ENCODE measurements at regions not wholly inside any gene's neighbourhood (a gene's known extent, or its start where the extent isn't known, plus 50 kb on each side); places are given as distances from the start of the nearest gene placed in this dataset.
"Not testable (repeated sequence)": the region's sequence is repeated elsewhere in the genome, so short reads cannot be mapped to it uniquely, and the experiment has no call there.

- no peak overlapping the region for H3K27ac ChIP-seq
- H3K27me3 ChIP-seq, result no peaks in the 10 kb centered on the region
- H3K36me3 ChIP-seq, result no peaks in the 10 kb centered on the region
- no peak for TF ChIP-seq Cebpa-rat (IDR thresholded peaks at IDR 0.05)
- no peak overlapping the region for H3K9ac ChIP-seq
- peaks cover 0 to 13% (median 0%) of the 10 kb centered on the region in 11 experiments; a peak in 6 of 22 replicates for H3K9me3 ChIP-seq (replicated peaks in 1 of 11)
- no peak overlapping the region for H3K4me2 ChIP-seq
- peaks cover 0 to 21% (median 3%) of the 10 kb centered on the region in 10 experiments; a peak in 9 of 20 replicates for H3K4me1 ChIP-seq
- no peak overlapping the region for H3K4me3 ChIP-seq
- H4K20me1 ChIP-seq, result no peaks in the 10 kb centered on the region
Observed at GRCh38 chr9:108265065-108265464, 590.7 kb downstream of the ACTL7B start.

GRCh38 chr9:108264093-108264492 lies 591.7 kb downstream of the ACTL7B start:
- TF ChIP-seq Cebpa-rat (IDR thresholded peaks at IDR 0.05), result no peak
- Histone ChIP-seq H3K27me3 (no peaks in the 10 kb centered on the region), H3K36me3 (no peaks in the 10 kb centered on the region), H3K9ac (no peak overlapping the region), H3K27ac (no peak overlapping the region), H3K4me2 (no peak overlapping the region), H3K9me3 (replicated peaks in 1 of 11) (peaks cover 0 to 13% (median 0%) of the 10 kb centered on the region in 11 experiments; a peak in 6 of 22 replicates), H4K20me1 (no peaks in the 10 kb centered on the region), H3K4me1 (peaks cover 0 to 12% (median under 1%) of the 10 kb centered on the region in 10 experiments; a peak in 9 of 20 replicates), H3K4me3 (no peak overlapping the region)

- no peaks in the 10 kb centered on the region for H3K36me3 ChIP-seq
- no peak overlapping the region for H3K4me2 ChIP-seq
Observed at GRCh38 chr9:108262836-108263235, 593.0 kb downstream of the ACTL7B start.

GRCh38 chr9:108259917-108260675 lies 595.7 kb downstream of the ACTL7B start:
- Histone ChIP-seq H3K4me1 (no peaks in the 10 kb centered on the region), H3K9ac (no peak overlapping the region), H3K27me3 (no peaks in the 10 kb centered on the region), H3K27ac (no peak overlapping the region), H3K9me3 (replicated peaks in 1 of 11) (no peaks in the 10 kb centered on the region), H3K4me2 (no peak overlapping the region), H4K20me1 (no peaks in the 10 kb centered on the region), H3K4me3 (no peak overlapping the region), H3K36me3 (no peaks in the 10 kb centered on the region)
- TF ChIP-seq Cebpa-rat (IDR thresholded peaks at IDR 0.05), result no peak

More at GRCh38 chr9:108262836-108263235, 593.0 kb downstream of the ACTL7B start:
- H3K27me3 ChIP-seq, result no peaks in the 10 kb centered on the region
- no peak for TF ChIP-seq Cebpa-rat (IDR thresholded peaks at IDR 0.05)
- no peak overlapping the region for H3K4me3 ChIP-seq
- H3K9ac ChIP-seq, result no peak overlapping the region
- H3K4me1 ChIP-seq, result no peaks in the 10 kb centered on the region
- no peaks in the 10 kb centered on the region for H4K20me1 ChIP-seq
- H3K9me3 ChIP-seq (replicated peaks in 1 of 11), result peaks cover 0 to 13% (median 0%) of the 10 kb centered on the region in 11 experiments; a peak in 6 of 22 replicates
- H3K27ac ChIP-seq, result no peak overlapping the region

- H3K27me3 ChIP-seq, result no peaks in the 10 kb centered on the region
- no peak overlapping the region for H3K9ac ChIP-seq
- no peaks in the 10 kb centered on the region for H4K20me1 ChIP-seq
- H3K27ac ChIP-seq, result no peak overlapping the region
- H3K4me3 ChIP-seq, result no peak overlapping the region
- no peak overlapping the region for H3K4me2 ChIP-seq
- H3K9me3 ChIP-seq (replicated peaks in 1 of 11), result no peaks in the 10 kb centered on the region
- H3K36me3 ChIP-seq, result no peaks in the 10 kb centered on the region
- no peak for TF ChIP-seq Cebpa-rat (IDR thresholded peaks at IDR 0.05)
- H3K4me1 ChIP-seq, result no peaks in the 10 kb centered on the region
Observed at GRCh38 chr9:108258640-108259039, 597.1 kb downstream of the ACTL7B start.

GRCh38 chr9:108257382-108257781 lies 598.4 kb downstream of the ACTL7B start:
- TF ChIP-seq Cebpa-rat (IDR thresholded peaks at IDR 0.05), result no peak
- Histone ChIP-seq H3K27me3 (no peaks in the 10 kb centered on the region), H3K9ac (no peak overlapping the region), H3K36me3 (no peaks in the 10 kb centered on the region), H4K20me1 (no peaks in the 10 kb centered on the region), H3K4me2 (no peak overlapping the region), H3K4me1 (no peaks in the 10 kb centered on the region), H3K27ac (no peak overlapping the region), H3K9me3 (replicated peaks in 1 of 11) (no peaks in the 10 kb centered on the region), H3K4me3 (no peak overlapping the region)

- no peaks in the 10 kb centered on the region for H3K27me3 ChIP-seq
- no peaks in the 10 kb centered on the region for H3K4me1 ChIP-seq
- no peaks in the 10 kb centered on the region for H3K36me3 ChIP-seq
- H3K4me3 ChIP-seq, result no peak overlapping the region
- no peak overlapping the region for H3K9ac ChIP-seq
- TF ChIP-seq Cebpa-rat (IDR thresholded peaks at IDR 0.05), result no peak
- no peak overlapping the region for H3K4me2 ChIP-seq
- no peaks in the 10 kb centered on the region for H4K20me1 ChIP-seq
- H3K27ac ChIP-seq, result no peak overlapping the region
- no peaks in the 10 kb centered on the region for H3K9me3 ChIP-seq (replicated peaks in 1 of 11)
Observed at GRCh38 chr9:108254236-108254635, 601.5 kb downstream of the ACTL7B start.

GRCh38 chr9:108247391-108247790 lies 608.4 kb downstream of the ACTL7B start:
- H3K4me1 ChIP-seq; H3K27me3 ChIP-seq; H3K27ac ChIP-seq; H3K4me3 ChIP-seq; H4K20me1 ChIP-seq; H3K36me3 ChIP-seq; H3K4me2 ChIP-seq; H3K9me3 ChIP-seq (replicated peaks in 1 of 11); H3K9ac ChIP-seq: not testable (repeated sequence)

GRCh38 chr9:108245901-108246300 lies 609.9 kb downstream of the ACTL7B start:
- Histone ChIP-seq H3K4me3 (no peak overlapping the region), H3K36me3 (no peaks in the 10 kb centered on the region), H3K27me3 (no peaks in the 10 kb centered on the region), H3K4me2 (no peak overlapping the region), H3K9me3 (replicated peaks in 1 of 11) (no peaks in the 10 kb centered on the region), H3K9ac (no peak overlapping the region), H4K20me1 (no peaks in the 10 kb centered on the region), H3K4me1 (no peaks in the 10 kb centered on the region), H3K27ac (no peak overlapping the region)
- no peak for TF ChIP-seq Cebpa-rat (IDR thresholded peaks at IDR 0.05)

- Histone ChIP-seq H3K4me1 (no peaks in the 10 kb centered on the region), H3K36me3 (no peaks in the 10 kb centered on the region), H3K4me3 (no peak overlapping the region)
Observed at GRCh38 chr9:108245331-108245730, 610.5 kb downstream of the ACTL7B start.

More at GRCh38 chr9:108245331-108245730, 610.5 kb downstream of the ACTL7B start:
- Histone ChIP-seq H4K20me1 (no peaks in the 10 kb centered on the region), H3K4me2 (no peak overlapping the region), H3K9ac (no peak overlapping the region), H3K9me3 (replicated peaks in 1 of 11) (no peaks in the 10 kb centered on the region), H3K27ac (no peak overlapping the region), H3K27me3 (no peaks in the 10 kb centered on the region)
- no peak for TF ChIP-seq Cebpa-rat (IDR thresholded peaks at IDR 0.05)

Measured in BLaER1 treated with 17β-estradiol and CSF1 and Interleukin-3, amounts not matched to agents 10 nM and 100 nM (cell line).